GM19351 (cell line): ENCODE measurements at regions not wholly inside any gene's neighbourhood (a gene's known extent, or its start where the extent isn't known, plus 50 kb on each side); places are given as distances from the start of the nearest gene placed in this dataset.
"Not testable (repeated sequence)": the region's sequence is repeated elsewhere in the genome, so short reads cannot be mapped to it uniquely, and the experiment has no call there.

ENCODE experiments used
- ATAC-seq: cut with Tn5 transposase; IDR thresholded peaks from one replicate; pipeline ENCODE4 v1.9.1; 2021; ENCODE audit warnings: mild to moderate bottlenecking, moderate library complexity; ENCODE audit not compliant: unreplicated experiment

DNA sequence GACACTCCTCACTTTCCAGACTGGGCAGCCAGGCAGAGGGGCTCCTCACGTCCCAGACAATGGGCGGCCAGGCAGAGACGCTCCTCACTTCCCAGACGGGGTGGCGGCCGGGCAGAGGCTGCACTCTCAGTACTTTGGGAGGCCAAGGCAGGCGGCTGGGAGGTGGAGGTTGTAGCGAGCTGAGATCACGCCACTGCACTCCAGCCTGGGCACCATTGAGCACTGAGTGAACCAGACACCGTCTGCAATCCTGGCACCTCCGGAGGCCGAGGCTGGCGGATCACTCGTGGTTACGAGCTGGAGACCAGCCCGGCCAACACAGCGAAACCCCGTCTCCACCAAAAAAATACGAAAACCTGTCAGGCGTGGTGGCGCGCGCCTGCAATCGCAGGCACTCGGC is 134.1 kb upstream of the BOD1L1 start:
- not testable (repeated sequence) for ATAC-seq

GRCh38 chr4:13762130-13762529 is 134.6 kb upstream of the BOD1L1 start:
- no peak for ATAC-seq

GRCh38 chr4:13763707-13764106 is 136.2 kb upstream of the BOD1L1 start:
- ATAC-seq = no peak

DNA sequence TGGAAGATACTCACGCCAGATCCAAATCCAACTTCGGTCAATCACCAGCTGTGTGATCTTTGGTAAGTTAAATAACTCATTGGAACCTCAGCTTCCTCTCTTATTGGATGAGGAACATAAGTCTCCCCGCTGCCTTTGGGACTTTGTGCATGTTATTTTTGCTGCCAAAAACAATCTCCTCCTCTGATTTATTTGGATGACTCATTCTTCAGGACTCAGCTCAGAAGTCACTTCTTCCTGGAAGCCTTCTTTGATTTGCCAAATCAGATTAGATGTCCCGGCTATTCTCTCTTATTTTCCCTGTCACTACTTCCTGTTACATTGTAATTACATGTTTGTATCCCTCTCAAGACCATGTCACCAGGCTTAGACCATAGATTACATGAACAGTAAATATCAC is 138.0 kb upstream of the BOD1L1 start:
- no peak for ATAC-seq

DNA sequence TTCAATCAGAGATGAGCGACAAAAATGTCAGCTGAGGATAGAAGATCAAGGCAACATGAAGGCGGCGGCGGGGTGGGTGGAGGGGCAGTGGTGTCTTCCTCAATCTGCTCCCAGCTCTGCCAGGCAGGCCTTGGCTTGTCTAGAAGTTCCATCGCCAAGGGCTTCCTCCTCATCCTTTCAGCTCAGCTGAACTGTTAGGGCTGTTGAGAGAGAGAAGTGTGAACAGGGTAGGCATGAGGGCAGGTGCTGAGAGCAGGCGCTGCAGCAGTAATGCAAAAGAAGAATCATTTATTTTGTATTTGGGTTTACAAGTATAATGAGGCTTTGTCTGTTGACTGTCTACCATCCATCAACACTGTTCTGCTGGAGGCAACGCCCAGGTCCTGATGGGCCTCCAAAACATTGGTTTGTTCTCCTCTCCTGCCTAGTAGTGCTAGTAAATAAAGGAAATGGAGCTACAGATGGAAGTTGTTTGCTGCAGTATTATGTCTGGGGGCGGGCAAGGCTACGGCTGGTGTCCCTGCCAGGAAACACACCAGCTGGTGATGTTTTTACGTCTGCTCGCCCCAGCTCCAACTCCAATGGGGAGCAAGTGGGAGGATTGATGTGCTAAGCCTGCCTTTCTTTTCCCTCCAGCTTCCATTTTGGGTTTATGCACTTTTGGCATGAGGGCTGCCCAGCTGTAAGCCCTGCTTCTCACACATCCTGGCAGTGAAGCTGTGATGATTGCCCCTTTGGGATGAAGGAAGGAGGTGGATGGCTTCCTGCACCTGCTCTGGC is 139.4 kb upstream of the BOD1L1 start:
- no peak for ATAC-seq

DNA sequence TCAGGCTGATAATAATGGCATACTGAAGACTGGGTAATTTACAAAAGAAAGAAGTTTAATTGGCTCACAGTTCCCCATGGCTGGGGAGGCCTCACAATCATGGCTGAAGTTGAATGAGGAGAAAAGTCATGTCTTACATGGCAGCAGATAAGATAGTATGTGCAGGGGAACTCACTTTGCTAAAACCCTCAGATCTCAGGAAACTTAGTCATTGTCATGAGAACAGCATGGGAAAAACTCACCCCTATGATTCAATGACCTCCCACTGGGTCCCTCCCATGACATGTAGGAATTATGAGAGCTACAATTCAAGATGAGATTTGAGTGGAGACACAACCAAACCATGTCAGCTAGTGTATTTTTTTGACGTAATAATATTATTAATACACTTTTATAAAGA is 149.8 kb upstream of the BOD1L1 start:
- ATAC-seq = no peak

GRCh38 chr4:13778367-13778766 is 150.8 kb upstream of the BOD1L1 start:
- no peak for ATAC-seq

GRCh38 chr4:13782231-13782630 is 154.7 kb upstream of the BOD1L1 start:
- no peak for ATAC-seq

DNA sequence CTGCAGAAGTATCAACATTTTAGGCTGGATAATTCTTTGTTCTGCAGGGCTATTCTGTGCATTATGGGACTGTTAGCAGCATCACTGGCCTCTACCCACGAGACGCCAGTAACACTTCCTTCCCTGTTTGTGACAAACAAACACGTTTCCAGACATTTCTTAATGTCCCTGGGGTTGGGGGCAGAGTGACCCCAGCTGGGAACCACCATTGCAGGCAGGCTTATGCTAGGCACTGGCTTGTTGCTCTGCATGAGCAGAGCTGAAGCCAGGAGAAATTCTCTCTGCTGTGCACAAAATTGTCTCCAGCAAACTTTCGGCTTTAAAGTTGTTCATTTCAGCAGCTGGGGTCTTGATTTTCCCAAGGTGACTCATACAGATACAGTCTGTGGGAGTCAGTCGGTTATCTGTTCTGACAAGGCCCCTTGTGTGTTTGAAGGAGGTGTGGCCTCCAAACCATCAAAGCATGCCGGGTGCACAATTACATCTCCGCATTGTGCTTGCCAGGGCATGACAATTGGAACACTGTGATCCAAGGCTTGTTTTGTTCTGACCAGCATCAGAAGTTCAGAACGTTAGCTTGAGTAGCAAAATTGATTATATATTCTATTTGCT is 156.4 kb upstream of the BOD1L1 start:
- ATAC-seq = peak; percentile 85

DNA sequence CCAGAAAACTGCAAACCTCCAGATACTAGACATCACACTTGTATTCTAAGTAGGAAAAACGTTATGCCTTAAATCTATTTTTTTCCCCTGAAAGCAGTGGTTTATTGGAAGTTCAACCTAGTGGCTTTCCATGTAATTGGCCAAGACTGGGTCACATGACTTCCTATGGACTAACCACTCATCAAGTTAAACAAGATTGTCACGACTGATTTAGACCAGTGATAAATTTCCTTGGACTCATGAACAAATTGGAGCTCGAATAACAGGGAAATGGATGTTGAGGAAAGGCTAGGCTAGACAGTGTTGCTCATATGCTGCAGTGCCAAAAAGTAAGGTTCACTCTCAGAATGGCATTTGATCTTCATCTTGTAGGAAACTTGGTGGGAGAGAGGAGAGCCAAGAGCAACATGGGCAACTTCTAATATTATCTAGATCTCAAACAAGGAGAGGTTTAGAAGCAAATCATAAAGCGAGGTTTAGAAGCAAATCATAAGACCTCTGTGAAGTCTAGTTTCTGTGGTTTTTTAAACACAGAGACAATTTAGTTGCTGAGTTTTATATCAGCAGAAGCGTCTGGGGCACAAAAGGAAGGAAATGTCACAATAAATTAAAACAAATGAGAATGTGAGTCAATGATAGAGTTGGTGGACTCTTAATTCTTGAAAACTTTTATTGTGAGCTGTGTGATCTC is 165.6 kb upstream of the BOD1L1 start:
- ATAC-seq = no peak

DNA sequence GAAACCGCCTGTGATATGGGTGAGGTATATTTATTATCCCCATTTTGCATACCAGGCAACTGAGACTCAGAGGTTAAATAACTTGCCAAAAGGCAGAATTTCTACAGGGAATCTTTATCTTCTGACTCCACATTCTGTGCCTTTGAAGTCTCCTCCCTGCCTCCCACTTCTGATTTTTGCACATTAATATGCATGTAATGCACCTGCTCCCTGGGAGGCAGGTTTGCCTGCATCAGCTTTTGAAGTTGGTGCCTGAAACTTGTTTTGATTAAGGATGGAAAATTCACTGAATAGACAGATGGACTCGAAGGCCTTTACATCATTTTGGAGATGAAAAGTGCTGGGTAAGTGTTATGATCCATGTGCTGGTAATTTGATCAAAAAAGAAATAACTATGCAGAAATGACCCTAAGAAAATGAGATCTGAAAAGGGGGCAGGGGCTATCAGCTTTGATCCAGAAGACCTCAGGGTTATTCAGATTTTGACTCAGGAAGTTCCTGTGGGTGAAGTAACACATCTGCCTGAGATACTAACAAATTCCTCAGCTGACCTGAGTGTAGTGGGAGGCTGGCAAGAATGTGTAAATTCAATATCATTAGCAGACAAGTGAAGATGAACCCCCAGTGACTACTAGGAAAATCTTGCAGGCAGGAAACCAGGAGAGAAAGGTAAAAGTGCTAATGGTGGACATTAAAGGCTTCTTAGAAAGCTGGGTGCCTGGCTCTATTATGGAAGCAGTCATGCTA is 167.5 kb upstream of the BOD1L1 start:
- no peak for ATAC-seq

DNA sequence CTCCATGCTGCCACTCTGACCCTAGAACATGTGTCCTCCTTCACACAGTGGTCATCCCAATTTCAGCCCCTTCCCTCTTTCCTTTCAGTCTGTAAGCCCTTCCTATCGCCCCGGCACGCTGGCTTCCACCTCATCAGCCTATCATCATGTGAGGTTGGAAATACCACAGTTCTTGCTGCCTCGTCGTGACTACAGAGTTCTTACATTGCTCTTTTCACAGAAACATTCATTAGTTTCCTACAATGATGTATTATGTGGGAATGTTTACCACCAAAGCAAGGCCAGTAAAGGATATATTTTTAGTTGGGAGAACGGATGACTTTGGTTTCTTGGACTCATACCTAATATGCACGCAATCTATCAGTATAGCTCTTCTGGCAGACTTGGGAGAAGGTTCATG is 169.5 kb upstream of the BOD1L1 start:
- ATAC-seq = no peak

DNA sequence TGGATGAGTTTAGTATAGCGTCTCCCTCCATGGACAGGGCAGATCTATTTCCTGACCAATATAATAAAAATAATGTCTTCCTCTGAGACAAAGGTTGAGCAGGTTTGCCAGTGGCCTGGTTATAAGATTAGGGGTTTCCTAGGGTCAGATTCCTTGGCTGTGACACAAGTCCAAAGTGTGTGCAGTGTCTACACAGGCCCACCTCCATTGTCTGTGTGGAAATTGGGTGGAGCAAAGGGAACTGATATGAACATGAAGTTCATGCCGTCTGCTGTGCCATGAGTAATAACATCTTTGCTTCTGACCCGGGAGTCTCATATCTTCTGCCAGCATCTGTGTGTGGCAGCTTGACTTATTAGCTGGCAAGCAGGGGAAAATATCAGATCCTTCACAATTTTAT is 187.7 kb upstream of the BOD1L1 start:
- ATAC-seq = no peak

DNA sequence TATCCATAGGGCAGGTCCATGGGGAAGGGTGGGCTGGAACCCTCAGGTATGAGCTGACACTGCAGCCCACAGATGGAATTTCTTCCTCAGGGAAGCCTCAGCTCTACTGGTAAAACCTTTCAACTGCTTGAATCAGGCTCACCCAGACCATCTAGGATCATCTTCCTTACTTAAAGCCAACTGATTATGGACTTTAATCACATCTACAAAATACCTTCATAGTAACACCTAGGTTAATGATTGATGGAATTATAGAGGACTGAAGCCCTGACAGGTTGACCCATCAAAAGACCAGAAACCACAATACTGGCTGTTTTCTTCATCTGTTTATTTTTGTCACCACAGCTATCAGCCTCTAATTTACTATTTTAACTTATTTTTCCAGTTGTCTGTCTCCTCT is 188.9 kb upstream of the BOD1L1 start:
- no peak for ATAC-seq

DNA sequence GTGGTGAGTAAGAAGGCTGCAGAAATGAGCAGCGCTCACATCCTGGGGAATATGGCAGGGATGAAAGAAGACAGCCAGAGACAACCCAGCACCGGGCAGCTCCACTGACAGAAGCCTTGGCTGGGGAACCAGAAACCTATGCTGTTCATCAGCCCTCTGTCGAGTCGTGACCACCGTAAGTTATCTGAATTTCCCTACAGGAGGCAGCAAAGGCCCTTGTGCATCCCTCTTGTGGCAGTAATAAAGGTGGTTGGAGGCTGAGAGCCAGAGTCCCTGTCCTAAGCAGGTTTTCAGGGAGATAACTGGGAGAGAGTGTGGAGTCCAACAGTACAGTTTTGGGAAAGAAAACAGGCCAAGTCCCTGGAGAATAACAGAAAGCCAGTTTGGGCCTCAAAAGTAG is 194.0 kb upstream of the BOD1L1 start:
- no peak for ATAC-seq

GRCh38 chr4:13825822-13826221 is 198.3 kb upstream of the BOD1L1 start:
- not testable (repeated sequence) for ATAC-seq

- ATAC-seq = no peak
Measured at GRCh38 chr4:13829457-13829856, 201.9 kb upstream of the BOD1L1 start.

DNA sequence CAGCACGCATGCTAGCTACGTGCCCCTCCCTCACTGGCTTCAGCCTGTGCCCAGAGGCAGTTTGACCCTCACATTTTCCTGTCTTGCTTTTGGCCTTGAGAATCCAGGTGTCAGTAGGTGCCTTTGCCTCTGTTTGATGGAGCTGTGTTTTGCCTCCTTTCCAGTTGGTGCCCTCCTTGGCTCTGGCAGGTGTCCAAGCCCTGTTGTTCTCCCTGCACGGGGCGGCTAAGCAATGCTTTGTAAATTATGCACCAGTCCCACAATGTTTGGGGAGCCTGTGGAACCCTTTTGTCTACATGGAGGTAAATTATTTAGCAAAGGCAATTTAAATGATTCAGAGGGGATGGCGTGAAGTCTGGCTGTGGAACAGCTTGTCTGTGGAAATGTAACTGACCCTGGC is 202.9 kb upstream of the BOD1L1 start:
- no peak for ATAC-seq

- no peak for ATAC-seq
Measured at GRCh38 chr4:13833171-13833804, 205.8 kb upstream of the BOD1L1 start.

DNA sequence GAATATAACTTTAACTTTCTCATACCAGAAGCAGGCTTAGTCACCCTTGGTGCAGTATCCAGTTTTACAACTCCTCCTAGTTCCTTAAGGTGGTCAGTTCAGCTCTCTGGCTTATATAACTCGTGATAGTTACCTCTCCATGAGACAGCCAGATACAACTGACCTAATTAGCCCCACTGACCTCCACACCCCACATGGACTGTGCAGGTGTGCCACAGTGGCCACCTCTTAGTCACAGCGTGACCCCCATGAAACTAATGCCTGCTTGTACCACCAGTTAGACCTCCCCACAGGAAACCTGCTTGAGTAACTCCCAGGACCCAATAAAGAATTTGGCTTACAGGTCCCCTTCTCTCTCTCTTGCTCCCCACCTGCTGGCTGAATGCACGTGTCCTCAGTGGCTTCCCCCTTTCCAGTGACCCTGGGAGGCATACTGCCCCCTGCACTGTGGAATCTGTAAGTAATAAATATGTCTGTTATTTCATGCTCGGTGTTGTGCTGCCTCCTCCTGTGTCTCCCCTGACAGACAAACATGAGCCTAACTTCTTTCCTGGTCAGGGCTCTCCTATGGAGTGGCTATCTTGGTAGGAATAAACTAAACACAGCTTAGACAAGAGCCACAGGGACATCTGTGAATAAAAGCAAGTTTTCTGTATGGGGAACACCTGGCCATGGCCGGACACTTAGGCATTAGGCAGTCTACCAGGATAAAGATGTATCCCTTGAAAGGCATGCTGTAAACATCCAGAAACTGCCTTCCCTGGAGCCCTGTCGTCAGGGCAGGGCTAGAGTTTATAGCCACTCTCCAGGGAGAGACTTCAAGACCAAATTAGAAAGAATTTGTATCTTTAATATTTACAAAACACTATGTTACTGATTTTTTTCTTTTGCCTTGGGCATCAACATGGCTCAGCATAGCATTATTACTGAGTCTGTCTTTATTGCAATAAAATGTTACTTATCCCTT is 209.7 kb upstream of the BOD1L1 start:
- no peak for ATAC-seq
